ENCODE measurements at regions not wholly inside any gene's neighbourhood (a gene's known extent, or its start where the extent isn't known, plus 50 kb on each side); places are given as distances from the start of the nearest gene placed in this dataset.

DNA sequence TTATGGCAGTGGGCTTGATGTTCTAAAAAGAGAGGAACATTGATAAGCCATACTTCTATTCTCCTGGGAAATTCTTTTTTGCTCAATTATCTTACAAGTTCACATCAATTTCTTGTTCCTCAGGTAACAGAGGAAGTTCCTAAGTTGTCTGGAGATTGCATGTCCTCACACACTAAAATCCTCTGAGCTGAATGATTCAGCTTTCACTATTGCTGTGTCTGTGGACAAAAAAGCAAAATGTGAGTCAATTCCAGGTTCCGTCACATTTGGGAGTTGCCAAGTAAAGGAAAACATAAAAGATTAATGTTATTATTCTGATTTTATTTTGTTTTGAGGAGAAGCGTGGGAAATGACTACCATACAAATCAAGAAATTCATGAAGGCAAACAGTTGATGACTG, 316.7 kb downstream of the CHRM3 start:
- Histone ChIP-seq H3K27me3 (ENCODE audit: control insufficient read depth, insufficient read depth, low read length) (no peaks in the 10 kb centered on the region), H3K4me1 (ENCODE audit: control insufficient read depth, insufficient read depth, low read length) (no peaks in the 10 kb centered on the region), H3K27ac (ENCODE audit: low read length) (no peak overlapping the region), H3K36me3 (ENCODE audit: control insufficient read depth, insufficient read depth, low read length) (no peaks in the 10 kb centered on the region), H3K9me3 (replicated peaks; ENCODE audit: control insufficient read depth, low read depth, low read length) (no peaks in the 10 kb centered on the region), H3K4me3 (ENCODE audit: low read length) (no peak overlapping the region)
- no CpG with 5 or more reads among the region's 2 CpGs for WGBS (ENCODE audit: insufficient coverage)
- DNase-seq = no peak

DNA sequence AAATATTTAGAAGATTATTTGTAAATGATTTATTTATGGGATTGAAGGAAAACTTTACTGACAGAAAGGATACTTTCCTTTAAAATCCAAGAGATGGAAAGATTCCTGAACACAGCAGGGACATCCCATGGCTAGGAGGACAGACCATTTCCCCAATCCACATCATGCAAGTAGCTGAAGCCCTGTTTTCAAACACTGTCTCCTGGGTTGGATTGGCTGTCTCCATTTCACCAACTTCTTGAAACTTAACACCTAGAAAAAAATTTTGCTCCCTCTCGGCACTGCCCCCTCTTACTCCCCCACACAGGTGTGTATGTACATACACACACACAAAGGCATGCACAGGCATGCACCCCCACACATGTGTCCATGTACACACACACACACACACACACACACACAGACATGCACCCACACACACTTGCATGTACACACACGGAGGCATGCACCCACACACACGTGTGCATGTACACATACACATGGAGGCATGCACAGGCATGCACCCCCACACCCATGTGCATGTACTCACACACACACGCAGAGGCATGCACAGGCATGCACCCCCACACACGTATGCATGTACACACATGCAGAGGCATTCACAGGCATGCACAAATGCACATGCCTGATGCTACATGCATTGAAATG, 320.0 kb downstream of the CHRM3 start:
- 0% methylated on average over 1 of the region's 5 CpGs for WGBS (ENCODE audit: insufficient coverage)
- DNase-seq = no peak
- no peaks in the 10 kb centered on the region for H3K27me3 ChIP-seq (ENCODE audit: control insufficient read depth, insufficient read depth, low read length)
- H3K4me3 ChIP-seq (ENCODE audit: low read length) = no peak overlapping the region
- H3K4me1 ChIP-seq (ENCODE audit: control insufficient read depth, insufficient read depth, low read length) = no peaks in the 10 kb centered on the region
- no peaks in the 10 kb centered on the region for H3K36me3 ChIP-seq (ENCODE audit: control insufficient read depth, insufficient read depth, low read length)
- no peaks in the 10 kb centered on the region for H3K9me3 ChIP-seq (replicated peaks; ENCODE audit: control insufficient read depth, low read depth, low read length)
- H3K27ac ChIP-seq (ENCODE audit: low read length) = no peak overlapping the region

DNA sequence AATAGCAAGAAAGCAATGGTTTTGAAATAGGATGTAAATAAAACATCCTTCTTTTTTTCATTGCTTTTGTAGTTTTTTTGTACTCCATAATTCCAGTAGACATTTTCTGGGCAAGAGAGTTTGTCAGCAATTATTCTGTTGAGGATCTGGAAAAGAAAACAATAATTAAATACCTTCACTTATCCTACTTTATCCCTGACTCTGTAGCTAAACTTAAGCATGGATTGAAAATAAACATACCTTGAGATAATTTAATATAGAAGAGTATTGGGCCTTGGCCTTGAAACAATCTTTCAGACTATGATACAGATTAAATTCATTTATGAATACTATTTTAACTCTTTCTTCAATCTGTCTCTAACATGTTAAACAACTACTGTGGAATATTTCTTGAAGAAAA, 321.2 kb downstream of the CHRM3 start:
- Histone ChIP-seq H3K9me3 (replicated peaks; ENCODE audit: control insufficient read depth, low read depth, low read length) (no peaks in the 10 kb centered on the region), H3K27ac (ENCODE audit: low read length) (no peak overlapping the region), H3K4me3 (ENCODE audit: low read length) (no peak overlapping the region), H3K27me3 (ENCODE audit: control insufficient read depth, insufficient read depth, low read length) (no peaks in the 10 kb centered on the region), H3K4me1 (ENCODE audit: control insufficient read depth, insufficient read depth, low read length) (no peaks in the 10 kb centered on the region), H3K36me3 (ENCODE audit: control insufficient read depth, insufficient read depth, low read length) (no peaks in the 10 kb centered on the region)
- DNase-seq = no peak

DNA sequence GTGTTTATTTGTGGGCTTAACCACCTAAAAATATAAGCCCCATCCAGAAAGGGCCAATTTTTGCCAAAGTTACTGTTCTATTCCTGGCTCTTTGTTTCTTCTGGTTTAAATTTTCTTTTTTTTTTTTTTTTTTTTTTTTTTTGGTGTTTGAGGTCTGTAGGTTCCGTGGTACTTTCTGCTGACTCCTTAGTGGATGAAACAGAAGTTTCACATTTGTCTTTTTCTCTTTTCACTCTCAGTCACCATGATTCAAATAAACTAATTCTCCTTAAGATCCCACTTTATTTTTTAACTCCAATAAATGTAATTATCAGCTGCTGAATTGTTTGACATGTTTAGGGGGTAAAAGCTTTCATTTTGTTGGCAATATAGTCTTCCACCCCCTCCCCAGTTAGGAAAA, 322.3 kb downstream of the CHRM3 start:
- no peaks in the 10 kb centered on the region for H3K36me3 ChIP-seq (ENCODE audit: control insufficient read depth, insufficient read depth, low read length)
- no peaks in the 10 kb centered on the region for H3K9me3 ChIP-seq (replicated peaks; ENCODE audit: control insufficient read depth, low read depth, low read length)
- no peak overlapping the region for H3K27ac ChIP-seq (ENCODE audit: low read length)
- no peak overlapping the region for H3K4me3 ChIP-seq (ENCODE audit: low read length)
- H3K27me3 ChIP-seq (ENCODE audit: control insufficient read depth, insufficient read depth, low read length) = no peaks in the 10 kb centered on the region
- H3K4me1 ChIP-seq (ENCODE audit: control insufficient read depth, insufficient read depth, low read length) = no peaks in the 10 kb centered on the region
- WGBS (ENCODE audit: insufficient coverage) = no CpG with 5 or more reads among the region's 1 CpG
- DNase-seq = no peak

DNA sequence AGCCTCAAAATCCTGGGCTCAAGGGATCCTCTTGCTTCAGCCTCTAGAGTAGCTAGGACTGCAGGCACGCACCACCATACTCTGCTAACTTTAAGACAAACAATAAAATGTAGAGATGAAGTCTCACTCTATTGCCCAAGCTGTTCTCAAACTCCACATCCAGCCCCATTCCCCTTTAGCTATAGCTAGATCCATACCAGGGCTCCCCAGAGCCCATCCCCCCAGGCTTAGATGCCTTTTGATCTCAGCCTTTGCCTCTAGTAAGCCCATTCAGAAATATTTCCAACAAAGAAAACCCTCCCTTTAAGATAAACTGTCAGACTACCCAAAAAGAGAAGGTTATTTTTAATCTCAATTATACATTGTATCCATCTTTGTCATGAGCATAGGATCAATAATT, 325.4 kb downstream of the CHRM3 start:
- WGBS (ENCODE audit: insufficient coverage) = no CpG with 5 or more reads among the region's 1 CpG
- no peaks in the 10 kb centered on the region for H3K36me3 ChIP-seq (ENCODE audit: control insufficient read depth, insufficient read depth, low read length)
- no peaks in the 10 kb centered on the region for H3K9me3 ChIP-seq (replicated peaks; ENCODE audit: control insufficient read depth, low read depth, low read length)
- DNase-seq = no peak
- no peak overlapping the region for H3K4me3 ChIP-seq (ENCODE audit: low read length)
- no peaks in the 10 kb centered on the region for H3K27me3 ChIP-seq (ENCODE audit: control insufficient read depth, insufficient read depth, low read length)
- H3K27ac ChIP-seq (ENCODE audit: low read length) = no peak overlapping the region
- H3K4me1 ChIP-seq (ENCODE audit: control insufficient read depth, insufficient read depth, low read length) = no peaks in the 10 kb centered on the region

DNA sequence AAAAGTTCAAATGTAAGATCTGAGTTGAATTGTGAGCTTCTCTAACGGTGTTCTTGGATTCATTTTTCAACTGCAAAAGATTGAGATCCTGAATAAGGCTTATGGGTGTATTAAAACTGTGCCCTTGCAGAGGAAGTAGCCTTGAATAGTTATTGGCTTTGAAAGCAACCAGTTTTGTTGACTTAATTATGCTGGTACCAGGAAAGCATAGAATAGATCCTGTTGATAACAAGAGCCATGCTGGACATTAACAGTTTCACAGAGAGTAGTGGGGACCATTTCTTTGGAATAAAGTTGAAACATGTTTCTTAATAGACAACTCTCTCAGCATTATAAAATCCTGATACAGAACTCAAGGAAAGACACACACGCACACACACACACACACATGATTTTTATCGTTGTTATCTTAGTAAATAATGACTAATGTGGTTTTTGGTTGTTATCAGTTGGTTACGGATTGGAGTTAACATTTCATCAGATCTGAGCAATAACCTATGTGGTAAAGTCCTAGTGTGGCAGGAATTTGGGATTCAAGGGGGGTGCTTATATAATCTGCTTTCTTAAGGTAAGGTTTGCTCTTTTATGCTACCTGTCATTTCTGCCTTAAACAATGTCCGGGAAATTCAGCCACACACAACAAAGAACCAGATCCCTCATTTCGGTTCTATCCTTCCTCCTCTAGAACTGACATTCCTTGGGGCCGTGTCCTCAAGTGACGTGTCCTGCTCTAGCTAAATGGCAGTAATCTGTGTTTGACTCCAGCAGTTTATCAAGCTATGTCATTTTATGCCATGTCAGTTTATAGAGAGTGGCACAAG, 330.9 kb downstream of the CHRM3 start:
- Histone ChIP-seq H3K27ac (ENCODE audit: low read length) (no peak overlapping the region), H3K9me3 (replicated peaks; ENCODE audit: control insufficient read depth, low read depth, low read length) (no peaks in the 10 kb centered on the region), H3K36me3 (ENCODE audit: control insufficient read depth, insufficient read depth, low read length) (no peaks in the 10 kb centered on the region), H3K27me3 (ENCODE audit: control insufficient read depth, insufficient read depth, low read length) (no peaks in the 10 kb centered on the region), H3K4me3 (ENCODE audit: low read length) (no peak overlapping the region), H3K4me1 (ENCODE audit: control insufficient read depth, insufficient read depth, low read length) (no peaks in the 10 kb centered on the region)
- no peak for DNase-seq
- 81% methylated on average over 5 of the region's 8 CpGs for whole genome bisulfite sequencing (ENCODE audit: insufficient coverage)

DNA sequence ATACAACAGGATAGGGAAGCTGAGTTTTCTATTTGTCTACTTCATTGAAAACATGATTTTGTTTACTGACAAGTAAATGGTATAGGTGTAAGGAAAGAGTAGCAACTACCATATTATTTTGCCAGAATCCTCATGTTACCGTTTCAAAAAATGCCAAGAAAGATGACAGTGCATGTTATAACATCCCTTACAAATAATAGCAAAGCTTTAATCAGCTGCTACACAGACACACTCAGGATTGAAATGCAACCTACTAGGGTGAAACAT, 331.5 kb downstream of the CHRM3 start:
- Histone ChIP-seq H3K27me3 (ENCODE audit: control insufficient read depth, insufficient read depth, low read length) (no peaks in the 10 kb centered on the region), H3K4me3 (ENCODE audit: low read length) (no peak overlapping the region), H3K27ac (ENCODE audit: low read length) (no peak overlapping the region), H3K4me1 (ENCODE audit: control insufficient read depth, insufficient read depth, low read length) (no peaks in the 10 kb centered on the region), H3K9me3 (replicated peaks; ENCODE audit: control insufficient read depth, low read depth, low read length) (no peaks in the 10 kb centered on the region), H3K36me3 (ENCODE audit: control insufficient read depth, insufficient read depth, low read length) (no peaks in the 10 kb centered on the region)
- no CpG with 5 or more reads among the region's 1 CpG for WGBS (ENCODE audit: insufficient coverage)
- DNase-seq = no peak

DNA sequence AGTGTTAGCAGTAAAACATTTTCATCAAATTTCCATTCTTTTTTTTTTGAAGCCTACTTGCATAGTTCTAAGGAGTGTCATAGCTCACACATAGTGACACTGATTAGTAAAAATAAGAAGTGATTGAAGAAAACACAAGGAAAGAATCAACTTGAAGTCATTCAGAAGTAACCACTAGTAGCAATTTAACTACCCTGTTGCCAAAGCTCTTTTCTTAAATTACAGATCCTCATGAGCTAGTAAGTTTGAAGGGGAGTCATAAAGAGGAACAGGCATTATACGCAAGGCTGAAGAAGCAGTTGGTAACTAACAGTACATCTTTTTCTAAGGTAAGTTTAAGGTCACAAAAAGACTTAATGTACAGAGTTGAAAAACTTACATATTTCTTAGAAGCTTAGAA, 332.2 kb downstream of the CHRM3 start:
- Histone ChIP-seq H3K36me3 (ENCODE audit: control insufficient read depth, insufficient read depth, low read length) (no peaks in the 10 kb centered on the region), H3K27me3 (ENCODE audit: control insufficient read depth, insufficient read depth, low read length) (no peaks in the 10 kb centered on the region), H3K27ac (ENCODE audit: low read length) (no peak overlapping the region), H3K4me3 (ENCODE audit: low read length) (no peak overlapping the region), H3K9me3 (replicated peaks; ENCODE audit: control insufficient read depth, low read depth, low read length) (no peaks in the 10 kb centered on the region), H3K4me1 (ENCODE audit: control insufficient read depth, insufficient read depth, low read length) (no peaks in the 10 kb centered on the region)
- DNase-seq = no peak
- no CpG with 5 or more reads among the region's 1 CpG for WGBS (ENCODE audit: insufficient coverage)

DNA sequence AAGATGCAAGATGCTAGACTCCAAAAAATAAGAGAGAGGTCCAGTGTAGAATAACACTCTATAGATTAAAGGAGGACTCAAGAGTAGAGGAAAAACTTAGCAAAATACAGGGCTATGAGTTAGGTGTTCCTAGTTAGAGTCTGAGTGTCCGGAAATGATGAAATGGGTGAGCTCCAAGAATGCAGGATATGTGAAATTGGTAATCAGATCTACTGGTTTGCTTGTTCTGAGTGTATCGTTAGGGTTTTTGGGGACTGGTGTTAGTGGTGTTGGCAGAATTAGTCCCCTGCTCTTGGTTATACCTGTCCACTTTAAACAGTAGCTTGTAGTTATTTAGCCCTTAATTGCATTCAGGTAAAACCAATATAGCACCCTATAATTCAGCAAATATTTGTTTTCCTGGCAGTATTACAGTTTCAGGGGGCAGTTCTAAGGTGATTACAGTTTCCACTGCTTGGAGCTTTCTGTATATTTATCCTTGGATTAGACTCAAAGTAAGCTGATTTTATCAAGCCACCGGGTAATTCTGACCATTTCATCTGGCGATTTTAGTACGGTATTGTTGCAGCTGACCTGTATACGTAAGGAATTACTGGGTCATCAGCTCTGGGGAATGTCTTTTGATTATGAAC, 332.7 kb downstream of the CHRM3 start:
- Histone ChIP-seq H3K27ac (ENCODE audit: low read length) (no peak overlapping the region), H3K27me3 (ENCODE audit: control insufficient read depth, insufficient read depth, low read length) (no peaks in the 10 kb centered on the region), H3K4me1 (ENCODE audit: control insufficient read depth, insufficient read depth, low read length) (no peaks in the 10 kb centered on the region), H3K4me3 (ENCODE audit: low read length) (no peak overlapping the region), H3K9me3 (replicated peaks; ENCODE audit: control insufficient read depth, low read depth, low read length) (no peaks in the 10 kb centered on the region), H3K36me3 (ENCODE audit: control insufficient read depth, insufficient read depth, low read length) (no peaks in the 10 kb centered on the region)
- whole genome bisulfite sequencing (ENCODE audit: insufficient coverage) = 59% methylated on average over 5 of the region's 6 CpGs
- no peak for DNase-seq

DNA sequence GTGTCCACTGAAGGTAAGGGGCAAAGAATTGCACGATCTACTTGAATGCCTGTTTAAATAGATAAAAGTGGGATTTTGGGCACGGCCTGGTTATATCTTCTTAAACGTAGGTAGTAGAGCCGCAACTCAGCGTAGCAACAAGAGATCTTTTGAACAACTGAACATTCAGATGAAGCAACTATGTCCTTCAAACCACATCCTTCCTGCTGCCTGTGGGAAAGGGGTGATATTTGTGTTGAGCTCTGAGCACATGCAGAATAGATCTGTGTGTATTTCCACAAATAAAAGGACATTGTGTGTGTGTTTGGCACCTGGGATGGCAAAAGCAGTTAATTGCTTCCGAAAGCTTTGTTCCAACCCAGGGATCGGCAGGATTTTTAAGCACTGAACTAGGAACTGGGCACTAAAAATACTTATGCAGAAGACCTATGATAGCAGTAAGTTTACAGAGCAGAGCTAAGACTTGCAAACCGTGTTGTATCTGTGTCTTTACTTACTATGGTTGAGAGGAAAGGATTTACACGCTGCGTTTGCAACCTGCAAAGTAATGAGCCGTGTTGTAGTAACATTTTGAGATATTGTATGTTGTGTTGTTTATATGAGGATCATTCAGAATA, 333.4 kb downstream of the CHRM3 start:
- H3K36me3 ChIP-seq (ENCODE audit: control insufficient read depth, insufficient read depth, low read length) = no peaks in the 10 kb centered on the region
- H3K27me3 ChIP-seq (ENCODE audit: control insufficient read depth, insufficient read depth, low read length) = no peaks in the 10 kb centered on the region
- no peaks in the 10 kb centered on the region for H3K4me1 ChIP-seq (ENCODE audit: control insufficient read depth, insufficient read depth, low read length)
- no peak overlapping the region for H3K27ac ChIP-seq (ENCODE audit: low read length)
- H3K9me3 ChIP-seq (replicated peaks; ENCODE audit: control insufficient read depth, low read depth, low read length) = no peaks in the 10 kb centered on the region
- WGBS (ENCODE audit: insufficient coverage) = 67% methylated on average over 5 of the region's 11 CpGs
- DNase-seq = peak; percentile 15
- no peak overlapping the region for H3K4me3 ChIP-seq (ENCODE audit: low read length)
